SK-N-MC (cell line): ENCODE measurements at regions not wholly inside any gene's neighbourhood (a gene's known extent, or its start where the extent isn't known, plus 50 kb on each side); places are given as distances from the start of the nearest gene placed in this dataset.

ENCODE experiments used
- DNase-seq: peaks from one replicate; pipeline ENCODE4 v3.0.0-alpha.2; 2011; ENCODE audit warnings: low read depth, low spot score
- H3K27ac ChIP-seq: fragments of 200-600 bp; sonication (generic); 2 replicates; pipeline ENCODE4 v1.5.1; 2016; ENCODE audit warnings: mixed run types
- H3K36me3 ChIP-seq: fragments of 200-600 bp; sonication (generic); 2 replicates; pipeline ENCODE4 v1.6.1; 2017; ENCODE audit warnings: antibody characterized with exemption, low read length, mixed read lengths; ENCODE audit not compliant: insufficient read depth
- H3K4me3 ChIP-seq: fragments of 200-600 bp; sonication (generic); 2 replicates; pipeline ENCODE4 v1.5.1; 2016
- H3K9ac ChIP-seq: fragments of 200-600 bp; sonication (generic); 2 replicates; pipeline ENCODE4 v1.8.0; 2017; ENCODE audit warnings: mixed run types, mixed read lengths; ENCODE audit not compliant: insufficient read length
- H3K9me3 ChIP-seq: fragments of 200-600 bp; sonication (generic); 2 replicates; pipeline ENCODE4 v1.6.1; 2017; ENCODE audit warnings: low read depth, mild to moderate bottlenecking, antibody characterized with exemption, low read length, moderate library complexity, mixed read lengths
- EZH2 ChIP-seq: fragments of 200-600 bp; sonication (generic); IDR thresholded peaks from one replicate; pipeline ENCODE4 v1.6.1; 2017; ENCODE audit warnings: antibody characterized with exemption
- FOXP2 ChIP-seq: optimal IDR thresholded peaks from 2 replicates; pipeline ENCODE3; 2011; ENCODE audit warnings: mild to moderate bottlenecking, moderate library complexity; ENCODE audit not compliant: insufficient read depth; ENCODE audit errors: extremely low read length, control extremely low read depth
- POLR2AphosphoS5 ChIP-seq: IDR thresholded peaks from 2 replicates; pipeline ENCODE4 v1.6.1; 2012; ENCODE audit warnings: mild to moderate bottlenecking, low read depth, low read length, borderline replicate concordance

GRCh38 chr11:134622458-134622857 lies 210.4 kb upstream of the B3GAT1 start:
- Histone ChIP-seq H3K9ac (no peak overlapping the region), H3K36me3 (no peaks in the 10 kb centered on the region), H3K4me3 (no peak overlapping the region), H3K9me3 (no peaks in the 10 kb centered on the region), H3K27ac (no peak overlapping the region)
- no peak for TF ChIP-seq FOXP2
- TF ChIP-seq EZH2, result no peak
- TF ChIP-seq POLR2AphosphoS5, result no peak
- no peak for DNase-seq

GRCh38 chr11:134617360-134617759 lies 205.3 kb upstream of the B3GAT1 start:
- no peak overlapping the region for H3K4me3 ChIP-seq
- TF ChIP-seq EZH2 (no peak), FOXP2 (no peak), POLR2AphosphoS5 (no peak)
- H3K9ac ChIP-seq, result no peak overlapping the region
- DNase-seq, result no peak
- H3K27ac ChIP-seq, result no peak overlapping the region
- no peaks in the 10 kb centered on the region for H3K36me3 ChIP-seq
- H3K9me3 ChIP-seq, result no peaks in the 10 kb centered on the region

GRCh38 chr11:134616038-134616437 lies 204.0 kb upstream of the B3GAT1 start:
- no peaks in the 10 kb centered on the region for H3K9me3 ChIP-seq
- H3K9ac ChIP-seq, result no peak overlapping the region
- DNase-seq, result no peak
- no peak overlapping the region for H3K27ac ChIP-seq
- no peaks in the 10 kb centered on the region for H3K36me3 ChIP-seq
- TF ChIP-seq FOXP2, result no peak
- no peak for TF ChIP-seq EZH2
- no peak for TF ChIP-seq POLR2AphosphoS5
- no peak overlapping the region for H3K4me3 ChIP-seq

- H3K36me3 ChIP-seq, result no peaks in the 10 kb centered on the region
- TF ChIP-seq FOXP2 (no peak), EZH2 (no peak), POLR2AphosphoS5 (no peak)
- no peak for DNase-seq
- H3K9ac ChIP-seq, result no peak overlapping the region
- H3K9me3 ChIP-seq, result no peaks in the 10 kb centered on the region
- H3K4me3 ChIP-seq, result no peak overlapping the region
- H3K27ac ChIP-seq, result no peak overlapping the region
These were observed 203.1 kb upstream of the B3GAT1 start for GRCh38 chr11:134615041-134615615.

- Histone ChIP-seq H3K9ac (no peak overlapping the region), H3K9me3 (no peaks in the 10 kb centered on the region), H3K36me3 (no peaks in the 10 kb centered on the region), H3K4me3 (no peak overlapping the region), H3K27ac (no peak overlapping the region)
- DNase-seq, result no peak
- TF ChIP-seq EZH2 (no peak), POLR2AphosphoS5 (no peak), FOXP2 (no peak)
These were observed 202.1 kb upstream of the B3GAT1 start for GRCh38 chr11:134614141-134614540.

- H3K4me3 ChIP-seq, result no peak overlapping the region
- H3K9ac ChIP-seq, result no peak overlapping the region
- TF ChIP-seq POLR2AphosphoS5, result no peak
- no peak for TF ChIP-seq FOXP2
- no peak for TF ChIP-seq EZH2
- H3K9me3 ChIP-seq, result no peaks in the 10 kb centered on the region
- DNase-seq, result no peak
- no peaks in the 10 kb centered on the region for H3K36me3 ChIP-seq
- H3K27ac ChIP-seq, result no peak overlapping the region
These were observed 201.6 kb upstream of the B3GAT1 start for GRCh38 chr11:134613646-134614045.

GRCh38 chr11:134612140-134613030 lies 200.3 kb upstream of the B3GAT1 start:
- TF ChIP-seq EZH2, result no peak
- TF ChIP-seq POLR2AphosphoS5, result no peak
- no peak for TF ChIP-seq FOXP2
- no peaks in the 10 kb centered on the region for H3K9me3 ChIP-seq
- H3K4me3 ChIP-seq, result no peak overlapping the region
- DNase-seq, result no peak
- no peaks in the 10 kb centered on the region for H3K36me3 ChIP-seq
- H3K9ac ChIP-seq, result no peak overlapping the region
- no peak overlapping the region for H3K27ac ChIP-seq

GRCh38 chr11:134611537-134611936 lies 199.5 kb upstream of the B3GAT1 start:
- no peak overlapping the region for H3K27ac ChIP-seq
- H3K9ac ChIP-seq, result no peak overlapping the region
- H3K36me3 ChIP-seq, result no peaks in the 10 kb centered on the region
- no peak for DNase-seq
- TF ChIP-seq POLR2AphosphoS5, result no peak
- no peaks in the 10 kb centered on the region for H3K9me3 ChIP-seq
- H3K4me3 ChIP-seq, result no peak overlapping the region
